HG03342 (cell line): ENCODE measurements at regions not wholly inside any gene's neighbourhood (a gene's known extent, or its start where the extent isn't known, plus 50 kb on each side); places are given as distances from the start of the nearest gene placed in this dataset.
"Not testable (repeated sequence)": the region's sequence is repeated elsewhere in the genome, so short reads cannot be mapped to it uniquely, and the experiment has no call there.

ENCODE experiments used
- ATAC-seq: cut with Tn5 transposase; IDR thresholded peaks from one replicate; pipeline ENCODE4 v1.9.1; 2021; ENCODE audit warnings: mild to moderate bottlenecking, moderate library complexity; ENCODE audit not compliant: unreplicated experiment

- no peak for ATAC-seq
Observed at GRCh38 chr7:136266457-136266856, 289.3 kb upstream of the MTPN start.

GRCh38 chr7:136264304-136264703 is 287.1 kb upstream of the MTPN start:
- ATAC-seq: not testable (repeated sequence)

GRCh38 chr7:136263112-136263860 is 286.1 kb upstream of the MTPN start:
- not testable (repeated sequence) for ATAC-seq

- ATAC-seq: not testable (repeated sequence)
Observed at GRCh38 chr7:136260591-136260990, 283.4 kb upstream of the MTPN start.

- no peak for ATAC-seq
Observed at GRCh38 chr7:136259074-136259473, 281.9 kb upstream of the MTPN start.

- no peak for ATAC-seq
Observed at GRCh38 chr7:136256491-136256890, 279.3 kb upstream of the MTPN start.

GRCh38 chr7:136254148-136254547 is 277.0 kb upstream of the MTPN start:
- no peak for ATAC-seq

- ATAC-seq: no peak
Observed at GRCh38 chr7:136251826-136252225, 274.7 kb upstream of the MTPN start.

- no peak for ATAC-seq
Observed at GRCh38 chr7:136247211-136247610, 270.1 kb upstream of the MTPN start.

- no peak for ATAC-seq
Observed at GRCh38 chr7:136245327-136246004, 268.3 kb upstream of the MTPN start.

GRCh38 chr7:136234040-136234439 is 256.9 kb upstream of the MTPN start:
- no peak for ATAC-seq

GRCh38 chr7:136230210-136230609 is 253.1 kb upstream of the MTPN start:
- ATAC-seq: no peak

- ATAC-seq: no peak
Observed at GRCh38 chr7:136229790-136230189, 252.6 kb upstream of the MTPN start.

GRCh38 chr7:136228171-136228570 is 251.0 kb upstream of the MTPN start:
- ATAC-seq: no peak

- ATAC-seq: no peak
Observed at GRCh38 chr7:136214356-136214755, 237.2 kb upstream of the MTPN start.

GRCh38 chr7:136213012-136213411 is 235.9 kb upstream of the MTPN start:
- ATAC-seq: no peak

GRCh38 chr7:136210664-136211063 is 233.5 kb upstream of the MTPN start:
- ATAC-seq: no peak

- ATAC-seq: no peak
Observed at GRCh38 chr7:136210079-136210478, 232.9 kb upstream of the MTPN start.

GRCh38 chr7:136205956-136206355 is 228.8 kb upstream of the MTPN start:
- ATAC-seq: no peak

GRCh38 chr7:136198168-136198567 is 221.0 kb upstream of the MTPN start:
- ATAC-seq: no peak

- ATAC-seq: no peak
Observed at GRCh38 chr7:136194878-136195277, 217.7 kb upstream of the MTPN start.

GRCh38 chr7:136193940-136194339 is 216.8 kb upstream of the MTPN start:
- ATAC-seq: no peak
